22Rv1 (cell line): ENCODE measurements at regions not wholly inside any gene's neighbourhood (a gene's known extent, or its start where the extent isn't known, plus 50 kb on each side); places are given as distances from the start of the nearest gene placed in this dataset.

Experiments used
- ZFX ChIP-seq: fragments of 450-650 bp; IDR thresholded peaks from 2 replicates; pipeline ENCODE4 v1.6.1; 2017; ENCODE audit warnings: antibody characterized with exemption, borderline replicate concordance
- TF ChIP-seq, protein P1 (sequence below): fragments of 450-650 bp; IDR thresholded peaks from 2 replicates; pipeline ENCODE4 v1.5.1; 2017; ENCODE audit warnings: mild to moderate bottlenecking

DNA sequence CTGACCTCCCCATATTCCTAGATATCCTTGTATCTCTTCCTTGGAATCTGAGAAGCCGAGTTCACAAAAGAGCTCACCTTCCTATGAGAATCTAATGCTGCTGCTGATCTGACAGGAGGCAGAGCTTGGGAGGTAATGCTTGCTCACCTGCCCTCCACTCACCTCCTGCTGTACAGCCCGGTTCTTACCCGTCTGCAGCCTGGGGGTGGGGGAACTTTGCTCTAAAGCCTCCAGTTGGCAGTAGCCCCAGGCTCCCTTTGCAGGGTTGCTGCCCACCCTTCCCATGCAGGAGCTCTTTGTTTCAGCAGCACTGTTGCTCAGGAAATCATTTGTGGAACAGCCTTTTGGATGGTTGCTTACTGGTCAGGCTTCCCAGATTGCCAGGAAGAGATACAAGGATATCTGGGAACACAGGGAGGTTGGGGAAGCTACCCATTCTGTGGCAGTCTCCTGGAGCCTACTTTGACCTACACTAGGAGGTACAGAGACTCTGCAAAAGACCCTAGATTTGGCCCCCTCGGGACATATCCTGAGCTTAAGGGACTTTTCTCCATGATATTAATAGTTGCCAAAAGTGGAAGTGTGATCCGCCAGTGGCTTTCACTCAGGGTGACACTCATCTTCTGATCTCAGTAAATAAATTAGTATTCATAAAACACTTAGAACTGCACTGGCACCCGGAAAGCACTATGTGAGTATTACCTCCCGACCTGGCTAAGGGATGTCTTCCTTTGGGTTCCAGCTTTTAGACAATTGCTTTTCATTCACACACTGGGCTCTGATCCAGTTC is 363.7 kb upstream of the PODXL start:
- TF ChIP-seq, protein P1, sequence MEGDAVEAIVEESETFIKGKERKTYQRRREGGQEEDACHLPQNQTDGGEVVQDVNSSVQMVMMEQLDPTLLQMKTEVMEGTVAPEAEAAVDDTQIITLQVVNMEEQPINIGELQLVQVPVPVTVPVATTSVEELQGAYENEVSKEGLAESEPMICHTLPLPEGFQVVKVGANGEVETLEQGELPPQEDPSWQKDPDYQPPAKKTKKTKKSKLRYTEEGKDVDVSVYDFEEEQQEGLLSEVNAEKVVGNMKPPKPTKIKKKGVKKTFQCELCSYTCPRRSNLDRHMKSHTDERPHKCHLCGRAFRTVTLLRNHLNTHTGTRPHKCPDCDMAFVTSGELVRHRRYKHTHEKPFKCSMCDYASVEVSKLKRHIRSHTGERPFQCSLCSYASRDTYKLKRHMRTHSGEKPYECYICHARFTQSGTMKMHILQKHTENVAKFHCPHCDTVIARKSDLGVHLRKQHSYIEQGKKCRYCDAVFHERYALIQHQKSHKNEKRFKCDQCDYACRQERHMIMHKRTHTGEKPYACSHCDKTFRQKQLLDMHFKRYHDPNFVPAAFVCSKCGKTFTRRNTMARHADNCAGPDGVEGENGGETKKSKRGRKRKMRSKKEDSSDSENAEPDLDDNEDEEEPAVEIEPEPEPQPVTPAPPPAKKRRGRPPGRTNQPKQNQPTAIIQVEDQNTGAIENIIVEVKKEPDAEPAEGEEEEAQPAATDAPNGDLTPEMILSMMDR = no peak
- no peak for TF ChIP-seq ZFX
